Endothelial cell of umbilical vein (primary cell): ENCODE measurements at regions not wholly inside any gene's neighbourhood (a gene's known extent, or its start where the extent isn't known, plus 50 kb on each side); places are given as distances from the start of the nearest gene placed in this dataset.

ENCODE experiments used
- BruUV-seq: library from RNA; stranded (reverse); fragments of 400-500 nt; replicated peaks from 2 replicates; lab custom pipeline; 2021; lab: Mats Ljungman, UMichigan
- CTCF ChIA-PET: fragments of 300-600, 350-600 bp; sonication (Branson Sonifier 250); formaldehyde crosslinking; loops from one replicate; lab custom pipeline; 2021; ENCODE audit warnings: antibody characterized with exemption, inconsistent platforms; lab: Charles Lee
- POLR2A ChIA-PET: fragments of 300-600, 350-600 bp; sonication (Branson Sonifier 250); formaldehyde crosslinking; loops from one replicate; lab custom pipeline; 2021; ENCODE audit warnings: antibody characterized with exemption, inconsistent platforms; lab: Charles Lee
- DNase-seq: peaks from one replicate; pipeline ENCODE4 v3.0.0-alpha.2; 2011; ENCODE audit warnings: low read depth, low spot score
- FAIRE-seq: peaks from 2 replicates; lab custom pipeline; 2011; peaks lifted over from hg19 to GRCh38; lab: Jason Lieb, UNC
- H2AFZ ChIP-seq: 2 replicates; pipeline ENCODE4 v1.6.0; 2012; ENCODE audit warnings: low read depth, low read length, control low read depth, inconsistent platforms
- H3K27ac ChIP-seq: 2 replicates; pipeline ENCODE4 v1.5.1; 2011; ENCODE audit warnings: low read depth, mild to moderate bottlenecking, control low read depth, low read length, moderate library complexity; ENCODE audit not compliant: insufficient read depth
- H3K27me3 ChIP-seq, 2 experiments: 2 replicates each; pipeline versions ENCODE4 v1.6.0 to v1.6.1; 2011; ENCODE audit warnings: low read length in 2 of 2, mixed read lengths in 1 of 2; ENCODE audit not compliant: control insufficient read depth in 2 of 2, insufficient read depth in 2 of 2
- H3K36me3 ChIP-seq, 2 experiments: 2 replicates in 1 of 2; 3 replicates in 1 of 2; pipeline ENCODE4 v1.5.1; 2011; ENCODE audit warnings: low read length in 2 of 2, mild to moderate bottlenecking in 1 of 2, moderate library complexity in 1 of 2; ENCODE audit not compliant: control insufficient read depth in 2 of 2, insufficient read depth in 2 of 2; ENCODE audit errors: extremely low read depth in 1 of 2
- H3K4me1 ChIP-seq: 3 replicates; pipeline ENCODE4 v1.5.1; 2011; ENCODE audit warnings: mild to moderate bottlenecking, low read length; ENCODE audit not compliant: control insufficient read depth, insufficient read depth; ENCODE audit errors: extremely low read depth
- H3K4me2 ChIP-seq: 2 replicates; pipeline ENCODE4 v1.6.1; 2011; ENCODE audit warnings: low read length, control low read depth, mixed read lengths; ENCODE audit not compliant: insufficient read depth
- H3K4me3 ChIP-seq, 3 experiments: fragments of 200-600 bp in 1 of 3; sonication (generic), shearing (Covaris generic) in 1 of 3; replicated peaks in 1 of 3; 2 replicates each; pipeline ENCODE4 v1.5.1; 2011 to 2016; ENCODE audit warnings: control low read depth in 3 of 3, low read length in 3 of 3, mild to moderate bottlenecking in 2 of 3, inconsistent platforms in 1 of 3, low read depth in 1 of 3, moderate library complexity in 1 of 3; ENCODE audit not compliant: insufficient read depth in 1 of 3
- H3K79me2 ChIP-seq: 2 replicates; pipeline ENCODE4 v1.6.0; 2012; ENCODE audit warnings: low read length, inconsistent platforms; ENCODE audit not compliant: control insufficient read depth, insufficient read depth
- H3K9ac ChIP-seq: replicated peaks from 2 replicates; pipeline ENCODE3; 2011; ENCODE audit warnings: low read length, control low read depth; ENCODE audit not compliant: insufficient read depth; ENCODE audit errors: extremely low read depth
- H3K9me1 ChIP-seq: replicated peaks from 3 replicates; pipeline ENCODE4 v1.6.0; 2011; ENCODE audit warnings: mild to moderate bottlenecking, low read length; ENCODE audit not compliant: control insufficient read depth, insufficient read depth; ENCODE audit errors: extremely low read depth
- H3K9me3 ChIP-seq: replicated peaks from 2 replicates; pipeline ENCODE4 v1.5.1; 2012; ENCODE audit warnings: low read length, inconsistent platforms; ENCODE audit not compliant: control insufficient read depth, insufficient read depth
- H4K20me1 ChIP-seq: replicated peaks from 2 replicates; pipeline ENCODE3; 2011; ENCODE audit warnings: mild to moderate bottlenecking, low read length; ENCODE audit not compliant: control insufficient read depth, insufficient read depth; ENCODE audit errors: extremely low read depth
- CTCF ChIP-seq, 2 donors: IDR thresholded peaks; 1 replicate in 1 of 2; 2 replicates in 1 of 2; pipeline ENCODE4 v1.5.1; 2011; ENCODE audit warnings: low read length in 2 of 2, mild to moderate bottlenecking in 2 of 2, moderate library complexity in 2 of 2, control low read depth in 1 of 2, inconsistent platforms in 1 of 2, low read depth in 1 of 2; ENCODE audit not compliant: insufficient read depth in 1 of 2; ENCODE audit errors: extremely low read depth in 1 of 2
- EZH2 ChIP-seq: IDR thresholded peaks from 2 replicates; pipeline ENCODE4 v1.6.1; 2012; ENCODE audit warnings: borderline replicate concordance, low read depth, mild to moderate bottlenecking, moderate library complexity, low read length, inconsistent platforms; ENCODE audit not compliant: severe bottlenecking
- FOS ChIP-seq: IDR thresholded peaks from 2 replicates; pipeline ENCODE4 v1.6.1; 2011; ENCODE audit warnings: mild to moderate bottlenecking, low read length, moderate library complexity, borderline replicate concordance; ENCODE audit not compliant: insufficient read depth
- GATA2 ChIP-seq: IDR thresholded peaks from 2 replicates; pipeline ENCODE4 v1.7.0; 2011; ENCODE audit warnings: low read depth, mild to moderate bottlenecking, moderate library complexity, mixed read lengths, low read length; ENCODE audit not compliant: insufficient read length, insufficient read depth
- JUN ChIP-seq: IDR thresholded peaks from 2 replicates; pipeline ENCODE4 v1.6.1; 2011; ENCODE audit warnings: borderline replicate concordance, low read depth; ENCODE audit not compliant: insufficient read length, insufficient read depth
- MAX ChIP-seq: IDR thresholded peaks from 2 replicates; pipeline ENCODE4 v1.6.1; 2011; ENCODE audit not compliant: insufficient read depth, insufficient read length
- MYC ChIP-seq: IDR thresholded peaks from one replicate; pipeline ENCODE4 v1.6.1; 2011; ENCODE audit warnings: mild to moderate bottlenecking, low read depth, low read length
- POLR2A ChIP-seq: IDR thresholded peaks from 2 replicates; pipeline ENCODE4 v1.6.1; 2012; ENCODE audit warnings: low read depth, mild to moderate bottlenecking, control low read depth, low read length
- POLR2AphosphoS5 ChIP-seq: IDR thresholded peaks from 2 replicates; pipeline ENCODE4 v1.6.1; 2012; ENCODE audit warnings: low read depth, mild to moderate bottlenecking, control low read depth, low read length, moderate library complexity; ENCODE audit not compliant: insufficient read depth
- dilution Hi-C: fragments of 300-500 bp; cut with MboI; formaldehyde crosslinking; loops from one replicate; pipeline ENCODE4 v1.15.0; 2019; ENCODE audit warnings: low sequenced_read_pairs; ENCODE audit not compliant: extremely low pct_ligation_motif_present
- intact Hi-C: fragments of 100-400 bp; cut with micrococcal nuclease; formaldehyde crosslinking; loops from one replicate; pipeline ENCODE4 v1.10.0; 2022

DNA sequence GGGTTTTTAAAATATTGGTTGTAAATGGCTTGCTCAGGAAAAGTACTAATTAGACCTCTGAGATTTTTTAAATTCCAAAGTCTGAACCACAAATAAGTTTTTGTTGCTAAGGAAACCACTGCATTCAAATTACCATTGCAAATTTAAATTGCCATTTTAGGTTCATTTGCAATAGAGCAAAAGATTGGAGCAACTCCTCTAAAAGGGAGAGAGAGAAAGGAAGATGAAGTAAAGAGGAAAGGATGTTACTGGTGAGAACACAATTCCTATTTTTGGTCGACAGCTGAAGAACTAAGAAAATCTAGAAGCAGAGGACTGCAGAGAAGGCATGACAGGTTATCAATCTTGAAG is 74.9 kb downstream of the FOXI3 start:
- Histone ChIP-seq H3K4me1 (no peaks in the 10 kb centered on the region), H3K27ac (no peak overlapping the region), H3K36me3 (no peaks in the 10 kb centered on the region), H4K20me1 (no peaks in the 10 kb centered on the region), H3K9me1 (no peaks in the 10 kb centered on the region), H3K4me2 (no peak overlapping the region), H3K4me3 (no peak overlapping the region), H3K9ac (no peak overlapping the region), H3K79me2 (no peaks in the 10 kb centered on the region), H3K27me3 (no peaks in the 10 kb centered on the region), H3K9me3 (no peaks in the 10 kb centered on the region), H2AFZ (no peak overlapping the region)
- dilution Hi-C loops (no loop called here), intact Hi-C loops (no loop called here)
- no peak for FAIRE-seq
- DNase-seq, result no peak
- CTCF ChIA-PET, result no interaction called here
- no TSS peak for BruUV-seq
- POLR2A ChIA-PET, result no interaction called here
- TF ChIP-seq MYC (no peak), FOS (no peak), MAX (no peak), POLR2AphosphoS5 (no peak), CTCF (IDR thresholded peaks at IDR 0.05; ENCODE audit: extremely low read depth in 1 of 2, insufficient read depth in 1 of 2, low read depth in 1 of 2, low read length in 2 of 2) (no peak), GATA2 (no peak), POLR2A (no peak), EZH2 (no peak), JUN (no peak)
